BE2C (cell line): ENCODE measurements at regions not wholly inside any gene's neighbourhood (a gene's known extent, or its start where the extent isn't known, plus 50 kb on each side); places are given as distances from the start of the nearest gene placed in this dataset.

Source experiments
- DNase-seq: peaks from one replicate; pipeline ENCODE4 v3.0.0-alpha.2; 2020
- H3K27me3 ChIP-seq: fragments of 250-450 bp; sonication (Bioruptor Pico); 2 replicates; pipeline ENCODE4 v1.5.1; 2020; ENCODE audit warnings: mild to moderate bottlenecking
- H3K36me3 ChIP-seq: fragments of 250-450 bp; sonication (Bioruptor Pico); 2 replicates; pipeline ENCODE4 v1.5.1; 2020; ENCODE audit warnings: mild to moderate bottlenecking
- H3K4me1 ChIP-seq: fragments of 250-450 bp; sonication (Bioruptor Pico); 2 replicates; pipeline ENCODE4 v1.5.1; 2020
- H3K4me3 ChIP-seq: 2 replicates; pipeline ENCODE4 v1.5.1; 2011; ENCODE audit warnings: low read depth, low read length
- H3K9me3 ChIP-seq: fragments of 250-450 bp; sonication (Bioruptor Pico); 2 replicates; pipeline ENCODE4 v1.5.1; 2020
- TF ChIP-seq, protein P1 (sequence below): IDR thresholded peaks from 2 replicates; pipeline ENCODE4 v1.5.1; 2012; ENCODE audit warnings: mild to moderate bottlenecking, low read depth, low read length

DNA sequence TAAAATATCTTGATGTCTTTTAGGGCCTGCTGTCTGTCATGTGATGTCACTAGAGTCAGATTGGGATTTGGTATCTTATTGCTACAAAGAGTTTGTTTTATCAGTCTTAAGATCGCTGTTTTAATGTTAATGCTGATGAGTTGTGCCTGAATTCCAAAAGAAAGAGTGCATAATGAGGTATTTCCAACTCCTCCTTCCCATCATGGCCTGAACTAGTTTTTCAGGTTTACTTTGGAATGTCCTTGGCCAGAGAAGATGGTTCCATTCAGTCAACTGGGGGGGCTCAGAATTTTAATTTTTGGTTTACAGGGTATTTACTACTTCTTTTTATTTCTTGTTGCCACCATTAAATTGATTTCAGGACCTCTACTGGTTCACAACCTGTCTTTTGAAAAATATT lies 74.3 kb upstream of the MARCHF11 start:
- no peak overlapping the region for H3K4me3 ChIP-seq
- H3K9me3 ChIP-seq, result no peaks in the 10 kb centered on the region
- TF ChIP-seq, protein P1, sequence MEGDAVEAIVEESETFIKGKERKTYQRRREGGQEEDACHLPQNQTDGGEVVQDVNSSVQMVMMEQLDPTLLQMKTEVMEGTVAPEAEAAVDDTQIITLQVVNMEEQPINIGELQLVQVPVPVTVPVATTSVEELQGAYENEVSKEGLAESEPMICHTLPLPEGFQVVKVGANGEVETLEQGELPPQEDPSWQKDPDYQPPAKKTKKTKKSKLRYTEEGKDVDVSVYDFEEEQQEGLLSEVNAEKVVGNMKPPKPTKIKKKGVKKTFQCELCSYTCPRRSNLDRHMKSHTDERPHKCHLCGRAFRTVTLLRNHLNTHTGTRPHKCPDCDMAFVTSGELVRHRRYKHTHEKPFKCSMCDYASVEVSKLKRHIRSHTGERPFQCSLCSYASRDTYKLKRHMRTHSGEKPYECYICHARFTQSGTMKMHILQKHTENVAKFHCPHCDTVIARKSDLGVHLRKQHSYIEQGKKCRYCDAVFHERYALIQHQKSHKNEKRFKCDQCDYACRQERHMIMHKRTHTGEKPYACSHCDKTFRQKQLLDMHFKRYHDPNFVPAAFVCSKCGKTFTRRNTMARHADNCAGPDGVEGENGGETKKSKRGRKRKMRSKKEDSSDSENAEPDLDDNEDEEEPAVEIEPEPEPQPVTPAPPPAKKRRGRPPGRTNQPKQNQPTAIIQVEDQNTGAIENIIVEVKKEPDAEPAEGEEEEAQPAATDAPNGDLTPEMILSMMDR, result no peak
- no peaks in the 10 kb centered on the region for H3K27me3 ChIP-seq
- H3K4me1 ChIP-seq, result no peaks in the 10 kb centered on the region
- no peak for DNase-seq
- no peaks in the 10 kb centered on the region for H3K36me3 ChIP-seq

DNA sequence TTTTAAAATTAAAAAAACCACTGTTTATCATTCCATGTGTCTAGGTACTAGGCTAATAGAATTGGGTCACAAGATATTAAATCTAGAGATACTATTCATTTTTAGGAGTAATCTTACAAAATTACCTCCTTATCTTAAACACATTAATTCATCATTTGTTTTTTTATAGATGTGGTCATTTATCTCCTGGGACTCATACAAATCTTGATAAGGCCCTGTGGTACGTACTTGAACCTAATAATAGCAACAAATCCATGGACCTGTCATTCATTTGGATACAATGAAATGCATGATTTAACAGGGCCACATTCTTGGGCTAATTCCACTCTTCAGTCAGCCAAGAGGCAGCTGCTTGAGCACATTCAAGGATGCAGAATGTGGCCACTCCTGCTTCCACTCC lies 66.4 kb upstream of the MARCHF11 start:
- H3K27me3 ChIP-seq, result no peaks in the 10 kb centered on the region
- H3K4me1 ChIP-seq, result no peaks in the 10 kb centered on the region
- no peak for DNase-seq
- H3K4me3 ChIP-seq, result no peak overlapping the region
- no peaks in the 10 kb centered on the region for H3K9me3 ChIP-seq
- TF ChIP-seq, protein P1, result no peak
- no peaks in the 10 kb centered on the region for H3K36me3 ChIP-seq

DNA sequence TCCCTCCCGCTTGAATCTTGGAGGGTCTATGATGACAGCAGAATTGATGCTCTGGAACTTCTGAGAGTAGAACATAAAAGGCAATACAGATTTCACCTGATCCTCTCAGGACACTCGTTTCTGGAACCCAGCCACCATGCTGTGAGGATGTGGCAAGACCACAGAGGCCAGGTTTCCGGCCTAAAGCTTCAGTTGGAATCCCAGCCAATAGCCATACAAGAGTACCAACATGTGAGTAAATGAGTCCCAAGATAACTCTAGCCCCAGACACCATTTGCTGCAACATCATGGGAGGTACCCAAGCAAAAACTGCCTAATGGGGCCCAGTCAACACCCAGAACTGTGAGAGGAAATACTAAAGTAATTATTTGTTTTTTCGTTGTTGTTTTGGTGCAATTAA lies 65.7 kb upstream of the MARCHF11 start:
- TF ChIP-seq, protein P1, result no peak
- H3K9me3 ChIP-seq, result no peaks in the 10 kb centered on the region
- H3K36me3 ChIP-seq, result no peaks in the 10 kb centered on the region
- H3K4me3 ChIP-seq, result no peak overlapping the region
- no peaks in the 10 kb centered on the region for H3K27me3 ChIP-seq
- no peaks in the 10 kb centered on the region for H3K4me1 ChIP-seq
- no peak for DNase-seq

DNA sequence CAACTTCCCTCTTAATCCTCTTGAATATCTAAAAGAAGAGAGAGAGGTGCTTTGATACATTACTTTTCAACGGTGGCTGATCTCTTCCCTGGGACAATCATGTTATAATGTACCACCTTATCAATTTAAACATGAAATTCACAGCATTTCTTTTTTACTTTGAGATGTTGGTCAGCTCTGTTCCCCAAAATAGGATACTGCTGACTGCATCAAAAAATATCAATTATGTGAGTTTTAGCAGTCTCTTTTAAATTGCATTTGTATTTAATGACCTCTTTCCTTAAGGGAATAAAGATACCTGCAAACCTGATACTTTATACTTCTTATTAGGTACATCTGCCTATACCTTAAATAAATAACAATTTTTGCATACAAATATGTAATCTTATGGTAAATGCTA lies 58.4 kb upstream of the MARCHF11 start:
- Histone ChIP-seq H3K36me3 (no peaks in the 10 kb centered on the region), H3K9me3 (no peaks in the 10 kb centered on the region), H3K4me3 (no peak overlapping the region), H3K27me3 (no peaks in the 10 kb centered on the region), H3K4me1 (no peaks in the 10 kb centered on the region; the same call in 1 of the 2 replicates)
- DNase-seq, result no peak
- TF ChIP-seq, protein P1, result no peak

DNA sequence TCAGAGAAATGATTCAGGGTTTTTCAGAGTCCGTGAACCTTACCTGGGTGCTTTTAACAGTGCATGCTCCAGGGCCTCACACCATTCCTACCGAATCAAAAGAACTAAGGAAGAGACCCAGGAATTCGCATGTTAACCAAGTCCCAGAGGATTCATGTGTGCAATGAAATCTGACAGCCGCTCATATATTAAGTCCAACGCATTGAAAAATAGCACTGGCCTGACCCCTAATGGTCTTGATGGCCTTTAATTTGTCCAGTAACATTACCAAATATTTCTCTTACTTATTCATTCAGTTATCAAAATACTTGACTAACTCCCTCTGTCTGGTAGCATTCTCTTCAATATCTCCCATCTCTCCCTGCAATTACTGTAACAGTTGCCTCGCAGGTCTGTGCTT lies 55.0 kb upstream of the MARCHF11 start:
- TF ChIP-seq, protein P1, result peak; percentile 40
- Histone ChIP-seq H3K4me3 (no peak overlapping the region), H3K36me3 (no peaks in the 10 kb centered on the region), H3K4me1 (no peaks in the 10 kb centered on the region; the same call in 1 of the 2 replicates), H3K9me3 (no peaks in the 10 kb centered on the region), H3K27me3 (no peaks in the 10 kb centered on the region)
- peak; percentile 15 for DNase-seq

DNA sequence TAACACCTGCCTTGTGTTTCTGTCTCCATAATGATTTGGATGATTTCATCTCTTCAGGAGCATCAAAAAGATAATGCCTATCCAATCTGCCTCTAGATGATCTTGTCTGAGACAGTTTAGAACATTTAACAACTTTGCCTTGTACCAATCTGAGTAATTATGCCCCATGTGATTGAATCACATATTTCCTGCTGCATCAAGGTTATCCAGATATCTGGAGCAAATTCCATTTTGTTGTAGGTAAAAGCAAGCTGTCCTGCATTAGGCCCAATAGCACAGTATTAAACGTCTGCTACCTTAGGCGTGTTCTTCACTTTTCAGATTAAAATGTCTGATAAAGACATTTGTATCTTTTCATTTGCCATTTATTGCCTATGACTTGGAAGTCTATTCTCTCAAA lies 54.1 kb upstream of the MARCHF11 start:
- Histone ChIP-seq H3K27me3 (no peaks in the 10 kb centered on the region), H3K36me3 (no peaks in the 10 kb centered on the region), H3K4me3 (no peak overlapping the region), H3K4me1 (no peaks in the 10 kb centered on the region; the same call in 1 of the 2 replicates), H3K9me3 (no peaks in the 10 kb centered on the region)
- no peak for DNase-seq
- TF ChIP-seq, protein P1, result no peak
